GM23338 (cell line): ENCODE measurements at regions not wholly inside any gene's neighbourhood (a gene's known extent, or its start where the extent isn't known, plus 50 kb on each side); places are given as distances from the start of the nearest gene placed in this dataset.
A peak's percentile ranks its signal among the peaks of the same experiment; 100 is the strongest.

Experiments used
- ATAC-seq: fragments of 200-7000 bp; cut with Tn5 transposase; 3 replicates; pipeline ENCODE4 v1.9.1; 2020
- DNase-seq: peaks from one replicate; pipeline ENCODE4 v3.0.0-alpha.2; 2015; ENCODE audit warnings: low spot score
- H2AFZ ChIP-seq: fragments of 200-600 bp; sonication (generic); 2 replicates; pipeline ENCODE4 v1.8.0; 2016; ENCODE audit warnings: antibody characterized with exemption, mild to moderate bottlenecking, moderate library complexity
- H3F3A ChIP-seq: fragments of 200-600 bp; sonication (generic); replicated peaks from 2 replicates; pipeline ENCODE4 v1.8.0; 2017; ENCODE audit warnings: antibody characterized with exemption, mixed run types, low read depth
- H3K27ac ChIP-seq: fragments of 200-600 bp; sonication (generic); 2 replicates; pipeline ENCODE4 v1.6.1; 2016; ENCODE audit warnings: low read depth
- H3K27me3 ChIP-seq: fragments of 200-600 bp; sonication (generic); 2 replicates; pipeline ENCODE4 v1.8.0; 2016; ENCODE audit warnings: mild to moderate bottlenecking, mixed run types, moderate library complexity; ENCODE audit not compliant: insufficient read depth
- H3K36me3 ChIP-seq: fragments of 200-600 bp; sonication (generic); 2 replicates; pipeline ENCODE4 v1.8.0; 2016; ENCODE audit warnings: mild to moderate bottlenecking; ENCODE audit not compliant: insufficient read depth
- H3K4me1 ChIP-seq: fragments of 200-600 bp; sonication (generic); 2 replicates; pipeline ENCODE4 v1.8.0; 2016; ENCODE audit warnings: mild to moderate bottlenecking, moderate library complexity; ENCODE audit not compliant: insufficient read depth
- H3K4me2 ChIP-seq: fragments of 200-600 bp; sonication (generic); 2 replicates; pipeline ENCODE4 v1.7.1; 2017; ENCODE audit warnings: mixed run types
- H3K4me3 ChIP-seq: fragments of 200-600 bp; sonication (generic); 2 replicates; pipeline ENCODE4 v1.6.1; 2016; ENCODE audit warnings: mixed run types
- H3K79me2 ChIP-seq: fragments of 200-600 bp; sonication (generic); replicated peaks from 2 replicates; pipeline ENCODE4 v1.8.0; 2017; ENCODE audit warnings: mild to moderate bottlenecking; ENCODE audit not compliant: insufficient read depth
- H3K9me2 ChIP-seq: fragments of 200-600 bp; sonication (generic); 2 replicates; pipeline ENCODE4 v1.8.0; 2017; ENCODE audit not compliant: insufficient read depth
- H4K20me1 ChIP-seq: fragments of 200-600 bp; sonication (generic); replicated peaks from 2 replicates; pipeline ENCODE4 v1.8.0; 2017; ENCODE audit warnings: mild to moderate bottlenecking; ENCODE audit not compliant: insufficient read depth
- H3K27ac Mint-ChIP-seq: 2 replicates; pipeline ENCODE4 v1.8.0; 2020; ENCODE audit warnings: inconsistent platforms, mild to moderate bottlenecking, moderate library complexity, mixed read lengths
- H3K27me3 Mint-ChIP-seq: 3 replicates; pipeline ENCODE4 v1.8.0; 2022; ENCODE audit warnings: low read depth, mild to moderate bottlenecking, moderate library complexity, mixed read lengths, inconsistent platforms; ENCODE audit not compliant: insufficient read depth, poor library complexity
- H3K36me3 Mint-ChIP-seq: 3 replicates; pipeline ENCODE4 v1.8.0; 2021; ENCODE audit warnings: low read depth, mild to moderate bottlenecking, inconsistent platforms, moderate library complexity, mixed read lengths
- H3K4me1 Mint-ChIP-seq: 3 replicates; pipeline ENCODE4 v1.8.0; 2020; ENCODE audit warnings: mild to moderate bottlenecking, inconsistent platforms, mixed read lengths
- H3K4me3 Mint-ChIP-seq: 3 replicates; pipeline ENCODE4 v1.8.0; 2021; ENCODE audit warnings: moderate library complexity, mild to moderate bottlenecking, inconsistent platforms, mixed read lengths
- H3K9me3 Mint-ChIP-seq: 3 replicates; pipeline ENCODE4 v1.8.0; 2020; ENCODE audit warnings: moderate library complexity, mild to moderate bottlenecking, inconsistent platforms, mixed read lengths
- CREB1 ChIP-seq: fragments of 250-450 bp; sonication (Bioruptor Pico); IDR thresholded peaks from 2 replicates; pipeline ENCODE4 v1.5.0; 2020; ENCODE audit warnings: low read depth, mild to moderate bottlenecking, moderate library complexity
- CTCF ChIP-seq, 2 experiments: fragments of 200-600 bp in 1 of 2; sonication (generic) in 1 of 2; conservative IDR thresholded peaks; 2 replicates each; pipeline versions ENCODE4 v1.5.1 to v1.6.1; 2016 to 2017; ENCODE audit warnings: antibody characterized with exemption in 2 of 2, low read depth in 2 of 2, mild to moderate bottlenecking in 2 of 2, moderate library complexity in 1 of 2
- NANOG ChIP-seq: IDR thresholded peaks from 2 replicates; pipeline ENCODE4 v1.6.1; 2016; ENCODE audit warnings: antibody characterized with exemption, borderline replicate concordance
- REST ChIP-seq: IDR thresholded peaks from one replicate; pipeline ENCODE4 v1.6.1; 2018; ENCODE audit warnings: antibody characterized with exemption; ENCODE audit not compliant: unreplicated experiment
- STAT1 ChIP-seq: IDR thresholded peaks from one replicate; pipeline ENCODE4 v1.6.1; 2016; ENCODE audit warnings: antibody characterized with exemption; ENCODE audit not compliant: unreplicated experiment
- ZNF114 ChIP-seq: fragments of 250-450 bp; sonication (Bioruptor Pico); IDR thresholded peaks from 2 replicates; pipeline ENCODE4 v1.5.0; 2020; ENCODE audit warnings: mild to moderate bottlenecking, moderate library complexity

GRCh38 chr3:76702676-76703075, 337.2 kb upstream of the ROBO2 start:
- Mint-ChIP-seq H3K27ac (peak overlapping the region; percentile 76), H3K36me3 (no peaks in the 10 kb centered on the region)

GRCh38 chr3:76715426-76715825, 324.5 kb upstream of the ROBO2 start:
- no peaks in the 10 kb centered on the region for H3K4me1 Mint-ChIP-seq

More at GRCh38 chr3:76702676-76703075, 337.2 kb upstream of the ROBO2 start:
- Histone ChIP-seq H3K9me2 (no peaks in the 10 kb centered on the region), H4K20me1 (no peaks in the 10 kb centered on the region), H2AFZ (no peak overlapping the region), H3K4me3 (0 out of 2 replicates have a peak overlapping the region, but pooled peaks have one; percentile 0), H3F3A (no peaks in the 10 kb centered on the region), H3K4me2 (peak overlapping the region; percentile 46), H3K4me1 (peaks cover 28% of the 10 kb centered on the region), H3K36me3 (no peaks in the 10 kb centered on the region), H3K27me3 (no peaks in the 10 kb centered on the region), H3K79me2 (no peaks in the 10 kb centered on the region), H3K27ac (peak overlapping the region; percentile 27; the same call in 1 of the 2 replicates)
- peak; percentile 61 for DNase-seq
- Mint-ChIP-seq H3K4me1 (peaks cover 29% of the 10 kb centered on the region), H3K27me3 (peaks cover 2% of the 10 kb centered on the region), H3K9me3 (no peaks in the 10 kb centered on the region), H3K4me3 (peak overlapping the region; percentile 9; the same call in 1 of the 3 replicates)
- peak; percentile 55; the same call in 2 of the 3 replicates for ATAC-seq
- TF ChIP-seq ZNF114: no peak
- peak; percentile 16; the same call in 1 of the 2 replicates for TF ChIP-seq NANOG

More at GRCh38 chr3:76715426-76715825, 324.5 kb upstream of the ROBO2 start:
- Histone ChIP-seq H3K27me3 (no peaks in the 10 kb centered on the region), H2AFZ (no peak overlapping the region; the same call in 1 of the 2 replicates), H4K20me1 (no peaks in the 10 kb centered on the region), H3K79me2 (no peaks in the 10 kb centered on the region), H3K4me1 (no peaks in the 10 kb centered on the region), H3F3A (no peaks in the 10 kb centered on the region), H3K27ac (no peak overlapping the region), H3K9me2 (no peaks in the 10 kb centered on the region), H3K4me2 (no peak overlapping the region), H3K4me3 (no peak overlapping the region), H3K36me3 (no peaks in the 10 kb centered on the region)
- DNase-seq: no peak
- Mint-ChIP-seq H3K27ac (no peak overlapping the region), H3K4me3 (no peak overlapping the region), H3K36me3 (no peaks in the 10 kb centered on the region), H3K27me3 (no peaks in the 10 kb centered on the region), H3K9me3 (no peaks in the 10 kb centered on the region; the same call in 2 of the 3 replicates)
- ATAC-seq: no peak
- TF ChIP-seq ZNF114 (no peak), STAT1 (no peak), CTCF (conservative IDR thresholded peaks at IDR 0.05; ENCODE audit: low read depth in 2 of 2) (no peak), NANOG (no peak), CREB1 (no peak), REST (no peak)
